GM21447 (cell line): ENCODE measurements at regions not wholly inside any gene's neighbourhood (a gene's known extent, or its start where the extent isn't known, plus 50 kb on each side); places are given as distances from the start of the nearest gene placed in this dataset.

Experiments
- ATAC-seq: cut with Tn5 transposase; IDR thresholded peaks from one replicate; pipeline ENCODE4 v1.9.1; 2021; ENCODE audit not compliant: unreplicated experiment

DNA sequence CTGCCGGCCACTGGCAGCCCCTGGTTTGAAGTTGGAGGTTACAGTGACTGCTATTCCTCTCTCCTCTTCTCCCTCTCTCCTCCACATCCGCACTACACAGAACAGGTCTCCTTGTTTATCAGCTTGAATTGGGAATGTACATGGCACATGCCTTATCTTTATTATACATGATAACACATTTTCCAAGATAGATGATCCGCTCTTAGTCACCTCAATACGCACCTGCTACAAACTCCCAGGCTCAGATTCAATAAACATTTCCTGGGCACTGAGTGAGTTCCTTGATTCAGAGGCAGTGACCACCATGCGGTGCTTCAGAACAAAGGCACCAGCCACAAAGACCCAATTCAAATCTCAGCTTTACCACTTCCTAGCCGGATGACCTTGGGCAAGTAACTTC, 227.7 kb downstream of the TSHZ3 start:
- no peak for ATAC-seq

DNA sequence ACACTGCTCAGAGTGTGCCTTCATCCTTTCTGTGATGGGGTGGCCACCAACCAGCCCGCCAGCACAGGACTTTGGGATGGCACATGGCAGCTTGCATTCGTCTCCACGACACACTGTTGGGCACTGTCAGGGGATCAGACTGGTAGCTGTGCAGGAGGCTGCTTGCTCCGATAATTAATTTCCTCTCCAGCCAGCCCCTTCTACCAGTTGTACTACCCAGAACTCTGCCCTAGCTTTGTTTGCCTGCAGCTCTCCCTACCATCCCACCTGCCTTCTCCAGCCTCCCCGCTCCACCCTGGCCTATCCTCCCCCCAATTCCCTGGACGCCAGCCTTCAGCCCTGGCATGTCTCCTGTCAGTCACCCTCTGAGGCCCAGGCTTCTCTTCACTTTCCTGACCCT, 228.3 kb downstream of the TSHZ3 start:
- ATAC-seq, result no peak

DNA sequence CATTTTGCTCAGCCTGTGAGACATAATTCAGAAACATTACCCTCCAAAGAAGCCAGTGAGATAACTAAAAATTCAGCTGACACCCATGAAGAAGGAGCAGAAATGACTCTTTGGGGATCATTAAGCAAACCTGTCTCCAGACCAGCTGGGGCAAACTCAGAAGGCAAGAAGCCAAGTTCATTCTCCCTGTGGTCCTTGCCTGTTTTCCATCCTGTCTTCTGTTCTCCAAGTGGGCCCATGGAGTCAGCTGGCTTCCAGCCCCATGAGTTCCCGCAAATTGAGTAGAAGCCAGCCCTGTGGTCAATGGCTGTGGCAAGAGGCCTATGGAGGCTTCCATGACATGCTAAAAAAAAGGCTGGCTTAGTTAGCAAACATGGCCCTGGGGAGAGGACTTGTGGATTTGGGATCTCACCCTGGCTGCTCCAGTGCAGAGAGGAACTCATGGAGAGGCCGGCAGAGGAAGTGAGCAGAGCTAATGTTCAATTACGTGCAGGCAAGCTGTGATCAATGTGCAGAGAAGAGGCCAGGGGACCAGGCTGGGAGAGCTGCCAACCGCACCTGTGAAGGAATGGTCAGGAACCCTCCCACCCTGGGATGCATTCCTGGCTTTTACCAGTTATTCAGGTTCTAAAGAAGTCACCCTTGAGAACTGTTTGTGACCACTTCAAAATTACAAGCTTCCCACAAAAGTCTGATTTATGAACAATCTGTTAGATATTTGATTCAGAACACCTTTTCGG, 229.1 kb downstream of the TSHZ3 start:
- no peak for ATAC-seq

DNA sequence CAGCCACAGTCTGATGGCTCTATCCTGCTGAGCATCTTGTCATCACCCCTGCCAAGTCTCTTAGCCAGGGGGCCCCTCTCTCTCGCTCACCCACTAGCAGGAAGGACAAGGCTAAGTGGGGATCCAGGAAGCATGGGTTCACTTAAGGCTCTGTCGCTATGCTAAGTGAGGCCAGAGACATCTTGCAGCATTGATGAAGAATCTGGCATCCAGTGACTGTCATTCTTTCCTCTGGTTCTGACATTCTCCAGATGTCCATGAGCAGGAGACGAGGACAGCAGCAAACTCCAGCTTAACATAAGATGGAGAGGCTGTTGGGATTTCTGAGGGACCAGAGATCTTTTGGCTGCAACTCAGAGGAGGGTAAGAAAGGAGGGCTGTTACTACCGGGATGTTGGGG, 230.2 kb downstream of the TSHZ3 start:
- ATAC-seq, result no peak

DNA sequence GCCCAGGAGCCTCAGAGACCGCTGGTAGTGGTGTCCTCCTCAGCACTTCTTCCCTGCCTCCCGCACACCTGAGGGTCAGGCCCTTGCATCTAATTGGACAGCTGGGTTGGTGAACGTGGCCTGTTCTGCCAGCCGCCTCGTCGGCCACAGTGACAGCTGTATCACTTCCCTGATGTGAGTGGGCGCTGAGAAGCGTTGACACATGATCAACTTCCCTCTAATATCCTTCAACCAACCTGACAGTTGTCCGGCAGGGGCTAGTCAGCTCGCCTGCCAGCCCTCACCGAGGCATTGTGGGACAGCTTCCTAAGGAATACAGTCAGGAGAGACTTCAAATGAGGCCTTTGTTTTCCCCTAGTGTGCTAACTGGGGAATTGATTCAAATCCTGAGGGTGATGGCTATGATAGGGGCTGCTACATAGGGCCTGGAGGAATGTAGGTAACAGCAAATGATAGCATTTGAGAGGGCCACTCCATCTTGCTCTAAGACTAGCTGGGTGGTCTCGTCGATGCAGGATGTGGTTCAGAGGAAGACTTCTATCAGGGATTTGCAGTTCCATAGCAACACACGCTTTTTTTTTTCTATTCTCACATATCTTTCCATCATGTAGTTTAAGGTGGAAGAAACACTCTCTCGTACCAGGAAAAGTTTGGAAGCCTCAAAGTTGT, 230.8 kb downstream of the TSHZ3 start:
- ATAC-seq, result no peak

DNA sequence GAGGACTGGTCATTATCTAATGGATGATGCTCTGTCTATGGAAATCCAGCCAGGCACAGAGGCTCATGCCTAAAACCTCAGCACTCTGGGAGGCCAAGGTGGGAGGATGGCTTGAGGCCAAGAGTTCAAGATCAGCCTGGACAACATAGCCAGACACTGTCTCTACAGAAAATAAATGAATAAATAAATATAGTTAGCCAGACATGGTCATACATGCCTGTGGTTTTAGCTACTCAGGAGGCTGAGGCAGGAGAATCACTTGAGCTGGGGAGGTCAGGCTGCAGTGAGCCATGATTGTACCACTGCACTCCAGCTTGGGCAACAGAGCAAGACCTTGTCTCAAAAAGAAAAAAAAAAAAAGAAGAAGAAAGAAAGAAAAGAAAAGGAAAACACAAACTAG, 234.7 kb downstream of the TSHZ3 start:
- ATAC-seq, result no peak

DNA sequence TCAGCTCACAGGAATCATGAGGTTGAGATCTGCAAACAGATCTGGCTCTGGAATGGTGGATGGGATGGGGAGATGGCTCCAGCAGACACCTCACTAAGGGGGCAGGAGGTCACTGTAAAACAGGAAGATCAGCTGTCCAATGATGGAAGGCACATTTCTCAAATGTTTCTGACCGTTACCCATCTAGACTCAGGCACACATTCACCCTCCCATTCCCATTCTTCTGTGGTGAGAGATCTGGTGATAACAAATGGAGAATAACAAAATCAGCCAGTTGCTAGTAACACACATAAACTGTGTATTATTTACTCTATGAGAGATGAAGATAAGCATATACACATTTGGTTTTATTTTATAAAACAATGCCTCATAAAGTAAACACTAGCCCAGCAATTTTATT, 235.9 kb downstream of the TSHZ3 start:
- no peak for ATAC-seq

DNA sequence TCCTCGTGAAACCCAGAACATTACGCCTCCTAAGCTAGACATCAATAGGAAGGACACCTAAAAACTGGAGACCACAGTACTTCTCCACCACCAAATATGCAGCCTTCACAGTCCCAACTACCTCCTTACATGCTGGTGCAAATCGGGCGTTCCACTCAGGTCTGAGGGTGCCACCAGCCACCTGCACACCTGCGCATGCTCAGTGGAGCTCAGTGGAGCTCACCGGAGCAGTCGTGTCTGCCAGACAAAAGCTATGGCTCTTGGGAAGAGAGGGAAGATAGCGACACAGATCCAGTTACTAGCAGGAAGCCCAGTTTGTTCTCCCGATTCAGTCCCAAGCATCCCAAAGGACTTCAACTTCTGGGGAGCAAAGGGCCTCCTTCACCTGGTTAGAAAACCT, 237.1 kb downstream of the TSHZ3 start:
- ATAC-seq, result no peak

DNA sequence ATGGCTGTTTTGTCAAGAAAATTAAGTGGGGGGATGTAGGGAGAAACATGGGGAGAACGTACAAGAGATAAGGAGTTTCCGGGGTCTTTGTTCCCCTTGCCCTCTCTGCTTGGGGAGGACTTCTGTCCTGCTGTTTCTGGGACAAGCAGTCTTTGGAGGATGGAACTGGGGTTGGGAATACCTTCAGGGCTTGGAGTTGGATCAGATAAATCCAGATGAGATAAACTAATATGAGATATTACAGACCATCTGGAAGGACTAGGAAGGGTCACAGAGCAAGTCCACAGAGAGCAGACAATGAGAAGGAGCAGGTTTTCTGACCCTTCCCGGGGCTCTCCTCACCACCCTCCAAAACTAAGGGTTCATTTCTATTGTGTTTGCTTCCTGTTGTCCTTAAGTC, 237.5 kb downstream of the TSHZ3 start:
- no peak for ATAC-seq

DNA sequence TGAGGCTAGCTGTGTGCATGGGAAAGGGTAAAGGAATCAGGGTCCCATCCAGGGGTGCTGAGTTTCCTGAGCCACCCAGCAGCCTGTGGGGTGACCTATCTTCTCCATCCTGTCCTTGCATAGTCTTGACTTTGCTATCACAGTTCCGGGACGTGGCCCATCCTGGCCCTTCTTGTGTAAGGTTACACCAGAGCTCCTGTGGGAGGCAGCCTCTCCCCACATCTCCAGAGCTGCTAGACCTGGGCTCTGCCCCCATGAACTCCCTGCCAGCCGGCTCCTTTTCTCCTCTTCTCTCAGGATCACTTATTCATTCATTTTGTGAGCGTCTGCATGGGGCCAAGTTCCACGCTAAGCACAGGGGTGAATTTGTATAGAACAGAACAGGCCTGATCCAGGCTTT, 238.9 kb downstream of the TSHZ3 start:
- ATAC-seq, result no peak

DNA sequence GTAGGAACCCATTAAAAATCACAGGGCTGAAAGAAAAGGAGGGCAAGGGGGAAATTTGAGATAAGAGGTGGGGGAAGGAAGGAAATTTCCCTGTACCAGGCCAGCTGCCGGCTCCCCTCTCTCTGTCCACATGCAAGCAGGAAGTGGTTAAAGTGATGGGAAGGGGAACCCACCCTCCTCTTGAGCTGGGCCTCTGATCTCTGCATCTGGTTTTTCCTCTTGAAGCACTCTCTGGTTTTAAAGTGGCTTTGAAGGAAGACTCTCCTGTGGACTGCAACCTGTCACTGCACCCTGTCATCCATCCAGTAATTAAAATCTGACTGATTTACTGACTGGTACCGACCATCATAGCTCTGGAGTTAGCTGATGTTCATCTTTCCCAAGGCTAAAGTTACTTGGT, 239.6 kb downstream of the TSHZ3 start:
- ATAC-seq, result no peak

DNA sequence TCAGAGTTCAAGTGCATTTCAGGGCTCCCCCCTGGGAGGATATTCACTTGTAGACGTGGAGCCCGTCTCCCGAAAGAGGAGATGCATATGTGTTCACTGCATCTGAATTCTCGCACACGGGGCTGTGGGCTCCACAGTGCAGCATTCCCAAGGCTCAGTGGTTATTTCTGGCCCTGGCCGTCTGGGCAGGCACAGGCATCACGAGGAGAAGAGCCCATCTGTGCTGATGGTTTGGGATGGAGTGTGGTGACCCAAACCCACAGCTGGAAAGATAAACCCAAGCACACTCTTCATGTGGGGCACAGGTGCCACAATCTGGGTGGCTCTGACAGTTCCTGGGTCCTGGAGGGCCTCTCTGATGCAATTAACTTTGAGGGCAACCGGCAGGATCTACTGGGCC, 242.1 kb downstream of the TSHZ3 start:
- no peak for ATAC-seq

DNA sequence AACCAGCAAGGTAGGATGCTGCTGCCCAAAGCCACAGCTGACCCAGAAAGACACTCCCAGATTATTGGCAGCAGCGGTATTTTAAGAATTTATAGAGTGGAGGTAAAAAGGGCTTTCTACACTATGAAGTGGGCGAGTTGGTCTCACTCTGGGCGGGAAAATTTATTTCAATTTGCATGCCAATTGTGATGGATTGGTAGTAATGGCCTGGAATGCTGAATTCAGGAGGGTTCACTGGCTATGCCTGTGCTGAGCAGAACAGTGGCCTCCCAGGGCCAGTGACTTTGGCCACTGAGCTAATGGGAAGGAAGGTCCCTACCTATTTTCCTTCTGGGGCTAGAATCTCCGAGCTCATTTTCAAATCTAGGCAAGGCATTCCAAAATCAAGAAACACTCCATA, 243.5 kb downstream of the TSHZ3 start:
- ATAC-seq, result no peak

DNA sequence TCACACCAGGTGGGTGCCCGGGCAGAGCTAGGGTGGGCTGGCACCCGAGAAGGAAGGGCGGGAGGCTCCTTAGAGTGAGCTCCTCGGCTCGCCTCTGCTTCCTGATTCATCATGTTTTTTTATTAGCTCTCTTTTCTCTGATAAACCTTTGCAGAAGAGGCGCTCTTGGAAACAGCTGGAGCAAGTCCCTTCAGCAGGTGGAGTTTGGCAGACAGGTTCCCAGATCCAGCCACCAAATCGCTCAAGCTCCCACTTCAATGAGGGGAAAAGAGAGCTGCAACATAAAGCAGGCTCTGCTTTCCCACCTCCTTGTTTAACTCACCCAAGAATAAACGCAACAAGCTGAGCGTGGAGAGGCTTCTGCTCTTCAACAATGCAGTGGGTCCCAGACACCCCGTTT, 244.8 kb downstream of the TSHZ3 start:
- ATAC-seq, result no peak

DNA sequence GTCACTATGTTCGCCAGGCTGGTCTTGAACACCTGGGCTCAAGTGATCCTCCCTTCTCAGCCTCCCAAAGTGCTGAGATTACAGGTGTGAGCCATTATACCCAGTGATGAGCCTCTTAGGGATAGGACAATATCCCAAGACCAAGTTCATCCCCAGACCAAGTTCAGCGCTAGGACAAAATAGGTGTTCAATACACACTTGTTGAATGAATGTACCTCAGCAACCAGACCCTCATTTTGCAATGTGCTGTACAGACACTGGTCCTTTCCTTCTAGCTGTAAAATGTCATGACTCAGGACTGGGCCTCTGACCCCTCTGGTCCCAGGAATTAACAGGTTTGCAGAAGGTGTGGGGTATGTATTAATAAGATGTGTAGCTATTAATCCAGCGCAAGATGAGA, 246.0 kb downstream of the TSHZ3 start:
- ATAC-seq, result no peak

DNA sequence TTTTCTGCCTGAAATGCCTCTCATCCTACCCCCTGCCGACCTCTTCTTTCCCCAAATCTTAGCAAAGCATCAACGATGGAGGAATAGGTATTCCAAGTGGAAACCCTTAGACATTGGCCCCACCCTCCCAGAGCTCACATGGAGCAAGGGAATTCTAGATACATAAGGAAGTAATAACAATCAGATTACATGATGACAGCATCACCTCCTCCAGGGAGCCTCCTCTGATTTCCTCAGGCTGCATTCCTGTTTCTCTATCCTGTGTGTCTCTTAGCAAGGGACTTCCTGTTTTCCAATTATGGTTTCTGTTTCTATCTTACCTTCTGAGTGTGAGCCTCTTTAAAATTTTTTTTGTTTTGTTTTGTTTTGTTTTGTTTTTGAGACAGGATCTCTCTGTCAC, 246.6 kb downstream of the TSHZ3 start:
- ATAC-seq, result no peak

DNA sequence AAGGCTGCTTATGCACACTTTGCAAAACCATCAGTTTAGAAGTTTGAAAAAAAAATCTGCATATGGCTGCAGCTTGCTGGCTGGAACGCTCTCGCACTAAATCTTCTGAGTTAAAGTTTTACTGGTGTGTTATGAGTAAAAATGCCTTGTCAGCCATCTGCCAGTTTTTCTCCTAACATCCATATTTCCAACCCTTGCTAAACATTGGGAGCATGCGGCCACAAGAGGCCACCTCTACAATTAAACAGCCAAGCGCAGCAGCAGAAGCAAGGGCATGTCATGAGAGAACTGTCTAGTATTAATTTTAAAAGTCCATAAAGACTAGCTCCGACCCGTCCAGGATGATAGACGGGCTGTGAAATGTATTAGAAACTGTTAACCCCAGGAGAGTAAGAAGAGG, 248.3 kb downstream of the TSHZ3 start:
- no peak for ATAC-seq

DNA sequence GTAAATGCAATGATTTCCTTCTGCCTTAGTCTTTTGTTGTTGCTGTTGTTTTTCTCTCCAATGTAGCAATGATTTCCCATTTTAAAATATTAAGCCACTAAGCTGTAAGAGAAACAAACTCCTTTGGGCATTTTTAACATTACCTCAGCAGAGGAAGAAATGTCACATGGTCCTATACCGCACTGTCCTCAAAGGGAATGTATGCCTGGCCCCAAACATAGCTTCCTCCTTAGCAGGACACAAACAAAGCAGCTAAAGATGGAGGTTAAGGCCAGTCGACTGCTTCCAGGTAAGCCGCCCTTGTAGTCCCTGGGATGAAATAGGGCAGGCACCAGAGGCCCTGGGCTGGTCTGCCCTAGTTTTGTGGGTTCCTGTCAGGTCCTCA, 249.0 kb downstream of the TSHZ3 start:
- no peak for ATAC-seq

DNA sequence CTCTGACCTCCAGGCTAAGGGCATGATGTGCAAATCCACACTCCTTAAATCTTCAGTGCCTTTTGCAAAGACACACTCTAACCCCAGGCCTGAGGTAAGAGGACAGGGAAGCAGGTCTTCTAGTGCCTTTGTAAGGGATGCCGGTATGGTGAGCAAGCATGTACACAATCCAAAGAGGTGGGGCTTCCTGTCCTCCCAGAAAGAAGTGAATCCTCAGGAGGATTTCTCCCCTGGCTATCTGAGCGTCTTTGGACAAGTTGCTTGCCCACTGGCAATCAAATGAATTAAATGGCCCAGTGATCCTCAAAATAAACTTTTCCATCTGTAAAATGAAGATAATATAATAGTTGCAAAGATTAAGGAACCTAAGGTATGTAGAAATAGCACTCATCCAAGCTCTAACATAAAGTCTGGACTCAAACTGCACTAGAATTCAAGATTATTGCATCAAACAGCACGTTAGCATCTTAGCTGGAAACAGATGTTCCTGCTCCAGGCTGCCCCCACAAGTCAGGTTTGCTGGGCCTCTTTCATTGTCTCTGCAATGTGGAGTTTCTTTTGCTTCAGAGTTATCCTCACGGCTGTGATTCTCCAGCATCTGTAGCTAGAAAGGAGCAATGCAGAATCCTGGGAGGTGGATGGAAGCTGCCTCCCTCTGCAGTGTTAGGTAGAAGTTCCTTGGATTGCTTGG, 249.6 kb downstream of the TSHZ3 start:
- no peak for ATAC-seq

DNA sequence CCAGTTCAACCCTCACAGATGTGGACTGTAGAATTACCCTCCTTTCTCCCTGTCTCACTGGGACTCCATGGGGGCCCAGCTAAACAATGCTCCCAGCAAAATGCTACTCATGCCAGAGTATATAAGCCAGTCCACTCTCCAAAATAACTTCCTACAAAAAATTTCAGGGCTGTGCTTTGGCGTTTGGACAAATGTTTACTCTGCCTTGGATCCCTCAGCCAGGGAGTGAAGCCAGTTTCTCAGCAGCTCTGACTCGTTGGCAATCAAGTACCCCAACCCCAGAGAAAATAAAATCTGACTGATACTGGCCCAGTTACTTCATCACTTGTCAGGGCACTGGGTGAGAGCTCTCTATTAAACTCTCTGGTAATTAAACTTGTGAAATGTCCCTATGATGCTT, 250.4 kb downstream of the TSHZ3 start:
- ATAC-seq, result no peak

DNA sequence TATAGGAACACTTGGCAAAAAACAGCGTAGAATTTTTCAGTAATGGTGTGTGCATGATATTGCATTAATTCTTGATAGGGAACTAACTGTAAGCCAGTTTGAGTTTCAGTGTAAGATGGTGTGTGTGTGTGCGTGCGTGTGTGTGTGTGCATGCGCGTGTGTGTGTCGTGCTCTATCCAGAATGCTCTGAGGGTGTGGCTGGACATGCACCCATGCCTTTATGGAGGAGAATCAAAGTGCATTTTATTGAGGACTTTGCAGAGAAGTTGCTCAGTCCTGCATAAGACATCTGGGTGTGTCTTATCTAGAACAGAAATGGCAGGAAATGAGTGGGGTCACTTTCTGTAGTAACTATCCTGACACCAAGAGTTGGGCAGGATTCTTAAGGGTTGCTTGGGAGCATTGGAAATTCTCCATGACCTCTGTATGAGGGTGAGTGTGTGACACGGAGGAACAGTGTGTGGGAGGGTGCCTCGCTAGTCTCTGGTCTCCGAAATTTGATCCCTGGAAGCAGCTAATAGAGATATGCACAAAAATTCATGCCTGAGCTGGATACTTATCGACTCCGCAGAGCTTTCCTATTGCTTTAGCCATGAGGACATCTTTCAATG, 252.2 kb downstream of the TSHZ3 start:
- ATAC-seq, result no peak
